OCI-LY7 (cell line): ENCODE measurements at regions not wholly inside any gene's neighbourhood (a gene's known extent, or its start where the extent isn't known, plus 50 kb on each side); places are given as distances from the start of the nearest gene placed in this dataset.

Experiments used
- CTCF ChIP-seq: fragments of 200-600 bp; sonication (generic); conservative IDR thresholded peaks from 2 replicates; pipeline ENCODE4 v1.5.1; 2014; ENCODE audit warnings: mild to moderate bottlenecking, antibody characterized with exemption, low read length, moderate library complexity, mixed read lengths
- EZH2phosphoT487 ChIP-seq: fragments of 200-600 bp; sonication (generic); IDR thresholded peaks from 2 replicates; pipeline ENCODE4 v1.6.1; 2018; ENCODE audit warnings: low read depth, borderline replicate concordance, mild to moderate bottlenecking, mixed run types, antibody characterized with exemption, low read length, moderate library complexity, mixed read lengths

DNA sequence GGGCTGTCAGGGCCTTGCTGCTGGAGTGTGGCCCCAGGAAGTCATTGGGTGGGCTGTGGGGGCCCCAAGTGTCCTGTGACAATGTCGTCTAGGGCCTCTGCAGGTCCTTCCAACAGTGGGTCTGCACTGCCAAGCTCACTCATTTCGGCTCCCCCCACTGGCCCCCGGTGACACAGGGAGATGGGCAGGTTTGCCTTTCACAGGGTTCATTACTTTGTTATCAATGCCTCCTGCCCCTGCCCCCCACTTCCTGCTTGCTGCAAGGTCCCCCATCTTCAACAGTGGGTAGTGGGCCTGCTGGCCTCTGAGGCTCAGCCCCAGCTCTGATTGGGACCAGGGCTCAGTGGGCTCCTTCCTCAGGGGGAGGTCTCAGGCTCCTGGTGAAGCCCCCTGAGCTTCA is 149.8 kb downstream of the URI1 start:
- no peak for TF ChIP-seq CTCF
- TF ChIP-seq EZH2phosphoT487 = no peak
